Activated CD8-positive, alpha-beta T cell treated with anti-CD3 and anti-CD28 coated beads for 36 hours (primary cell): ENCODE measurements at regions not wholly inside any gene's neighbourhood (a gene's known extent, or its start where the extent isn't known, plus 50 kb on each side); places are given as distances from the start of the nearest gene placed in this dataset.

Source experiments
- ATAC-seq: fragments of 200-7000 bp; cut with Tn5 transposase; one replicate; pipeline ENCODE4 v1.10.0; 2021; ENCODE audit warnings: mild to moderate bottlenecking, moderate library complexity
- CTCF ChIA-PET: fragments of 350-600 bp; sonication (Branson Sonifier 250); formaldehyde crosslinking; loops from one replicate; lab custom pipeline; 2021; ENCODE audit warnings: antibody characterized with exemption; lab: Charles Lee
- POLR2A ChIA-PET: fragments of 350-600 bp; sonication (Branson Sonifier 250); formaldehyde crosslinking; loops from one replicate; lab custom pipeline; 2021; ENCODE audit warnings: antibody characterized with exemption; lab: Charles Lee
- DNase-seq: peaks from one replicate; pipeline ENCODE4 v3.0.0-alpha.2; 2020
- H3K27ac Mint-ChIP-seq: one replicate; pipeline ENCODE4 v1.8.0; 2021; ENCODE audit warnings: mild to moderate bottlenecking, mixed read lengths
- H3K27me3 Mint-ChIP-seq: one replicate; pipeline ENCODE4 v1.8.0; 2021; ENCODE audit warnings: mixed read lengths
- H3K36me3 Mint-ChIP-seq: one replicate; pipeline ENCODE4 v1.8.0; 2021; ENCODE audit warnings: low read depth, mixed read lengths
- H3K4me1 Mint-ChIP-seq: one replicate; pipeline ENCODE4 v1.8.0; 2021; ENCODE audit warnings: low read depth, mixed read lengths
- H3K4me3 Mint-ChIP-seq: one replicate; pipeline ENCODE4 v1.8.0; 2021; ENCODE audit warnings: mild to moderate bottlenecking, moderate library complexity, mixed read lengths
- H3K9me3 Mint-ChIP-seq: one replicate; pipeline ENCODE4 v1.8.0; 2021; ENCODE audit warnings: mixed read lengths
- CTCF ChIP-seq: fragments of 200-600 bp; IDR thresholded peaks from one replicate; pipeline ENCODE4 v1.8.0; 2022; ENCODE audit warnings: antibody characterized with exemption, mild to moderate bottlenecking
- intact Hi-C: fragments of 100-400 bp; cut with micrococcal nuclease; formaldehyde crosslinking; loops from one replicate; pipeline ENCODE4 v1.10.0; 2022

- CTCF ChIA-PET: no interaction called here
- DNase-seq (no peak), ATAC-seq (no peak)
- no peaks in the 10 kb centered on the region for H3K36me3 Mint-ChIP-seq
- POLR2A ChIA-PET: no interaction called here
- H3K4me3 Mint-ChIP-seq: no peak overlapping the region
- H3K27ac Mint-ChIP-seq: no peak overlapping the region
- H3K9me3 Mint-ChIP-seq: peaks cover 2% of the 10 kb centered on the region
- H3K27me3 Mint-ChIP-seq: no peaks in the 10 kb centered on the region
- no peak for TF ChIP-seq CTCF
- intact Hi-C loops: no loop called here
- no peaks in the 10 kb centered on the region for H3K4me1 Mint-ChIP-seq
Measured at GRCh38 chr3:22933051-22933840, 269.9 kb upstream of the UBE2E2 start.

GRCh38 chr3:22933841-22934116 lies 269.3 kb upstream of the UBE2E2 start:
- ATAC-seq (no peak), DNase-seq (no peak)
- ChIA-PET CTCF (no interaction called here), POLR2A (no interaction called here)
- H3K4me3 Mint-ChIP-seq: no peak overlapping the region
- TF ChIP-seq CTCF: no peak
- no peaks in the 10 kb centered on the region for H3K36me3 Mint-ChIP-seq
- no peaks in the 10 kb centered on the region for H3K4me1 Mint-ChIP-seq
- intact Hi-C loops: no loop called here
- no peak overlapping the region for H3K27ac Mint-ChIP-seq
- H3K9me3 Mint-ChIP-seq: peaks cover 2% of the 10 kb centered on the region
- no peaks in the 10 kb centered on the region for H3K27me3 Mint-ChIP-seq

- no peak overlapping the region for H3K4me3 Mint-ChIP-seq
- TF ChIP-seq CTCF: no peak
- POLR2A ChIA-PET: no interaction called here
- CTCF ChIA-PET: no interaction called here
- DNase-seq: no peak
- no peak for ATAC-seq
- H3K27ac Mint-ChIP-seq: no peak overlapping the region
- H3K36me3 Mint-ChIP-seq: no peaks in the 10 kb centered on the region
- peaks cover 2% of the 10 kb centered on the region for H3K9me3 Mint-ChIP-seq
- no peaks in the 10 kb centered on the region for H3K4me1 Mint-ChIP-seq
- intact Hi-C loops: no loop called here
- no peaks in the 10 kb centered on the region for H3K27me3 Mint-ChIP-seq
Measured at GRCh38 chr3:22935040-22935439, 268.1 kb upstream of the UBE2E2 start.

- H3K27ac Mint-ChIP-seq: no peak overlapping the region
- ATAC-seq (no peak), DNase-seq (no peak)
- intact Hi-C loops: no loop called here
- no peak for TF ChIP-seq CTCF
- POLR2A ChIA-PET: no interaction called here
- no peaks in the 10 kb centered on the region for H3K27me3 Mint-ChIP-seq
- H3K4me3 Mint-ChIP-seq: no peak overlapping the region
- CTCF ChIA-PET: no interaction called here
- no peaks in the 10 kb centered on the region for H3K4me1 Mint-ChIP-seq
- H3K36me3 Mint-ChIP-seq: no peaks in the 10 kb centered on the region
- no peaks in the 10 kb centered on the region for H3K9me3 Mint-ChIP-seq
Measured at GRCh38 chr3:22937536-22937935, 265.6 kb upstream of the UBE2E2 start.

- DNase-seq (no peak), ATAC-seq (no peak)
- Mint-ChIP-seq H3K9me3 (no peaks in the 10 kb centered on the region), H3K27ac (no peak overlapping the region), H3K4me1 (no peaks in the 10 kb centered on the region), H3K27me3 (no peaks in the 10 kb centered on the region), H3K4me3 (no peak overlapping the region), H3K36me3 (no peaks in the 10 kb centered on the region)
- TF ChIP-seq CTCF: no peak
- intact Hi-C loops: no loop called here
- ChIA-PET POLR2A (no interaction called here), CTCF (no interaction called here)
Measured at GRCh38 chr3:22938739-22939138, 264.4 kb upstream of the UBE2E2 start.
